ENCODE measurements at regions not wholly inside any gene's neighbourhood (a gene's known extent, or its start where the extent isn't known, plus 50 kb on each side); places are given as distances from the start of the nearest gene placed in this dataset.

DNA sequence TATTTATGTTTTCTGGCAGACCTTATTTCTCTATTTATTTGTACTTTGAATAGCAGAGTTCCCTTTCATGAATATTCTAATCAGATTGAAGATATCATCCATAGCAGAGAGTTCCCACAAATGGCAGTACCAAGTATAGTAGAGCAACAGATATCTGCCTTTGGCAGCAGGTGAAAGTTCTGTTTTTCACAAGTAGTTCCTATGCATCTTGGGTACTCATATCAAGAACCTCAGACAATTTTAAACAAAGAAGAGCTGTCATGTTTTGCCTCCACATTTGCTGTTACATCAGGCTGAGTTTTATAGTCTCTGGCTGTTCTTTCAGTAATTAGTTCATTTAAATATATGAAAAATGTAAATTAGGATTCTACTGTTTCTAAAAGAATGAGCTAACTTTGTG is 252.0 kb downstream of the KCNC2 start:
- TF ChIP-seq, protein P1, sequence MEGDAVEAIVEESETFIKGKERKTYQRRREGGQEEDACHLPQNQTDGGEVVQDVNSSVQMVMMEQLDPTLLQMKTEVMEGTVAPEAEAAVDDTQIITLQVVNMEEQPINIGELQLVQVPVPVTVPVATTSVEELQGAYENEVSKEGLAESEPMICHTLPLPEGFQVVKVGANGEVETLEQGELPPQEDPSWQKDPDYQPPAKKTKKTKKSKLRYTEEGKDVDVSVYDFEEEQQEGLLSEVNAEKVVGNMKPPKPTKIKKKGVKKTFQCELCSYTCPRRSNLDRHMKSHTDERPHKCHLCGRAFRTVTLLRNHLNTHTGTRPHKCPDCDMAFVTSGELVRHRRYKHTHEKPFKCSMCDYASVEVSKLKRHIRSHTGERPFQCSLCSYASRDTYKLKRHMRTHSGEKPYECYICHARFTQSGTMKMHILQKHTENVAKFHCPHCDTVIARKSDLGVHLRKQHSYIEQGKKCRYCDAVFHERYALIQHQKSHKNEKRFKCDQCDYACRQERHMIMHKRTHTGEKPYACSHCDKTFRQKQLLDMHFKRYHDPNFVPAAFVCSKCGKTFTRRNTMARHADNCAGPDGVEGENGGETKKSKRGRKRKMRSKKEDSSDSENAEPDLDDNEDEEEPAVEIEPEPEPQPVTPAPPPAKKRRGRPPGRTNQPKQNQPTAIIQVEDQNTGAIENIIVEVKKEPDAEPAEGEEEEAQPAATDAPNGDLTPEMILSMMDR (conservative IDR thresholded peaks at IDR 0.05; ENCODE audit: low read depth, low read length), result no peak
- TF ChIP-seq EZH2 (IDR thresholded peaks at IDR 0.05; ENCODE audit: borderline replicate concordance, low read depth, low read length, poor library complexity, severe bottlenecking), result no peak

All from A673 (cell line).